ENCODE measurements at regions not wholly inside any gene's neighbourhood (a gene's known extent, or its start where the extent isn't known, plus 50 kb on each side); places are given as distances from the start of the nearest gene placed in this dataset.

- Histone ChIP-seq H2AFZ (ENCODE audit: low read length) (no peak overlapping the region), H3K27me3 (ENCODE audit: control insufficient read depth in 1 of 2, insufficient read depth in 2 of 2, low read length in 2 of 2) (no peaks in the 10 kb centered on the region), H3K79me2 (ENCODE audit: insufficient read depth, low read length) (no peaks in the 10 kb centered on the region), H3K27ac (ENCODE audit: extremely low read length, insufficient read depth, low read length) (no peak overlapping the region), H3K4me2 (ENCODE audit: low read depth, low read length) (no peak overlapping the region), H4K20me1 (ENCODE audit: insufficient read depth, low read length) (no peaks in the 10 kb centered on the region), H3K9ac (ENCODE audit: insufficient read depth, low read depth, low read length) (no peak overlapping the region), H3K4me3 (replicated peaks in 1 of 3; ENCODE audit: insufficient read depth in 1 of 3, low read depth in 2 of 3, low read length in 3 of 3) (no peak overlapping the region), H3K4me1 (ENCODE audit: insufficient read depth, low read length) (no peaks in the 10 kb centered on the region), H3K36me3 (replicated peaks in 1 of 2; ENCODE audit: control insufficient read depth in 1 of 2, insufficient read depth in 2 of 2, low read length in 2 of 2) (no peaks in the 10 kb centered on the region), H3K9me3 (ENCODE audit: low read length) (no peaks in the 10 kb centered on the region)
- 0% methylated on average over 2 of the region's 2 CpGs for WGBS (ENCODE audit: low lambda C conversion rate)
- no peak for DNase-seq (ENCODE audit: low spot score)
- BruUV-seq (replicated peaks) = no TSS peak
- TF ChIP-seq SRY (CRISPR knock-in tag; IDR thresholded peaks at IDR 0.05) (no peak), ZNF574 (CRISPR knock-in tag; IDR thresholded peaks at IDR 0.05) (no peak), YEATS2 (CRISPR knock-in tag; IDR thresholded peaks at IDR 0.05; ENCODE audit: borderline replicate concordance) (no peak), SIN3B (IDR thresholded peaks at IDR 0.05; ENCODE audit: low read length) (no peak), FOXJ3 (CRISPR knock-in tag; IDR thresholded peaks at IDR 0.05; ENCODE audit: borderline replicate concordance) (no peak), TRIM24 (CRISPR knock-in tag; IDR thresholded peaks at IDR 0.05) (no peak), RFXANK (CRISPR knock-in tag; IDR thresholded peaks at IDR 0.05) (no peak), SRSF9 (IDR thresholded peaks at IDR 0.05; ENCODE audit: borderline replicate concordance, insufficient read depth, low read depth, low read length, poor library complexity, severe bottlenecking) (no peak), NCOA2 (CRISPR knock-in tag; IDR thresholded peaks at IDR 0.05) (no peak), ZNF724P (CRISPR knock-in tag; IDR thresholded peaks at IDR 0.05; ENCODE audit: borderline replicate concordance) (no peak), ETV5 (CRISPR knock-in tag; IDR thresholded peaks at IDR 0.05; ENCODE audit: borderline replicate concordance) (no peak)
- intact Hi-C loops (cut with micrococcal nuclease; ENCODE audit: unreplicated experiment) = no loop called here
- CTCF ChIA-PET (ENCODE audit: low intra/inter-chr PET ratio, low total read pairs) = no interaction called here
- no peak for ATAC-seq
- in situ Hi-C loops (cut with HindIII; ENCODE audit: extremely low pct_ligation_motif_present, low pct_unique_long_range_greater_than_20kb) = no loop called here
- FAIRE-seq = no peak
- POLR2A ChIA-PET = no interaction called here
Observed at GRCh38 chr11:104803776-104804175, 94.5 kb downstream of the CASP12 start.
